ENCODE measurements at regions not wholly inside any gene's neighbourhood (a gene's known extent, or its start where the extent isn't known, plus 50 kb on each side); places are given as distances from the start of the nearest gene placed in this dataset.

GRCh38 chr11:27250867-27251665 lies 111.9 kb downstream of the CCDC34 start:
- Histone ChIP-seq H3F3A (replicated peaks; ENCODE audit: insufficient read depth) (no peaks in the 10 kb centered on the region), H3K9me2 (no peaks in the 10 kb centered on the region), H3K9ac (no peak overlapping the region), H3K4me1 (ENCODE audit: control insufficient read depth in 1 of 2, insufficient read depth in 2 of 2, low read depth in 1 of 2, low read length in 1 of 2) (peaks cover 2 to 8% of the 10 kb centered on the region in 2 experiments; a peak in 2 of 4 replicates), H3K36me3 (replicated peaks in 1 of 2; ENCODE audit: control insufficient read depth in 1 of 2, insufficient read depth in 2 of 2, low read length in 1 of 2) (no peaks in the 10 kb centered on the region), H3K4me2 (no peak overlapping the region), H2AFZ (ENCODE audit: low read depth) (no peak overlapping the region), H3K27me3 (ENCODE audit: insufficient read depth) (no peaks in the 10 kb centered on the region), H3K27ac (ENCODE audit: low read depth in 2 of 2, low read length in 1 of 2) (peak overlapping the region in 1 of 2 experiments; percentile 31; a peak in 1 of 4 replicates), H4K20me1 (ENCODE audit: insufficient read depth) (no peaks in the 10 kb centered on the region), H3K4me3 (ENCODE audit: low read depth in 2 of 2, low read length in 1 of 2) (no peak overlapping the region), H3K9me3 (no peaks in the 10 kb centered on the region), H3K79me2 (ENCODE audit: insufficient read depth) (no peaks in the 10 kb centered on the region)
- POLR2A ChIA-PET = no interaction called here
- no peak for DNase-seq
- no peak for TF ChIP-seq PBX3 (IDR thresholded peaks at IDR 0.05)
- no peak for TF ChIP-seq TEAD4 (IDR thresholded peaks at IDR 0.05; ENCODE audit: borderline replicate concordance, insufficient read depth)
- TF ChIP-seq TCF12 (IDR thresholded peaks at IDR 0.05) = no peak
- no peak for TF ChIP-seq ZBTB33 (IDR thresholded peaks at IDR 0.05; ENCODE audit: borderline replicate concordance, low read depth)
- no peak for TF ChIP-seq YY1 (IDR thresholded peaks at IDR 0.05; ENCODE audit: low read depth)
- no peak for TF ChIP-seq TAF1 (IDR thresholded peaks at IDR 0.05; ENCODE audit: borderline replicate concordance, low read depth, low read length)
- TF ChIP-seq NFIC (IDR thresholded peaks at IDR 0.05; ENCODE audit: borderline replicate concordance) = no peak
- TF ChIP-seq NRF1 (IDR thresholded peaks at IDR 0.05; ENCODE audit: low read depth, low read length) = no peak
- TF ChIP-seq FOXJ3 (CRISPR knock-in tag; IDR thresholded peaks at IDR 0.05) = no peak
- TF ChIP-seq USF2 (IDR thresholded peaks at IDR 0.05; ENCODE audit: borderline replicate concordance, low read depth, low read length) = no peak
- no peak for TF ChIP-seq MAX (IDR thresholded peaks at IDR 0.05; ENCODE audit: low read depth)
- no peak for TF ChIP-seq CTCF (IDR thresholded peaks at IDR 0.05)
- 88% methylated on average over 5 of the region's 5 CpGs for WGBS (ENCODE audit: low lambda C conversion rate)
- CTCF ChIA-PET = interaction anchor here (0.6 to 1.3 kb wide), 2 partner anchors 45 to 63 kb away, joined by 3 read pairs; no protein-coding TSS in a partner anchor

Measured in SK-N-SH (cell line).